K562 (cell line): ENCODE measurements at regions not wholly inside any gene's neighbourhood (a gene's known extent, or its start where the extent isn't known, plus 50 kb on each side); places are given as distances from the start of the nearest gene placed in this dataset.

ENCODE experiments used
- BRCA1 ChIP-seq, 2 experiments: fragments of 450-650 bp in 1 of 2; sonication (generic) in 1 of 2; formaldehyde crosslinking in 1 of 2; IDR thresholded peaks; 2 replicates each; pipeline versions ENCODE4 v1.5.0 to v1.6.1; 2017 to 2020; ENCODE audit warnings: mild to moderate bottlenecking in 1 of 2, missing genetic modification reagents in 1 of 2
- CHD2 ChIP-seq: IDR thresholded peaks from 2 replicates; pipeline ENCODE4 v1.6.1; 2011; ENCODE audit warnings: low read depth, low read length
- CXXC5 ChIP-seq: fragments of 250-450 bp; sonication (Bioruptor Pico); IDR thresholded peaks from 2 replicates; pipeline ENCODE4 v1.8.0; 2022; ENCODE audit warnings: inconsistent platforms, mild to moderate bottlenecking, moderate library complexity
- ESRRA ChIP-seq: fragments of 450-650 bp; IDR thresholded peaks from 2 replicates; pipeline ENCODE4 v1.6.1; 2014; ENCODE audit warnings: low read depth, mild to moderate bottlenecking, moderate library complexity, borderline replicate concordance
- FOSL1 ChIP-seq: fragments of 200-800 bp; sonication (Bioruptor generic); conservative IDR thresholded peaks from 2 replicates; pipeline ENCODE4 v1.6.1; 2016; ENCODE audit warnings: missing genetic modification characterization, missing compliant biosample characterization
- MAFK ChIP-seq: IDR thresholded peaks from 2 replicates; pipeline ENCODE4 v1.6.1; 2011; ENCODE audit warnings: low read length, improper control_type of control experiment
- PRPF4 ChIP-seq: fragments of 200-400 bp; formaldehyde crosslinking; IDR thresholded peaks from one replicate; pipeline ENCODE4 v1.6.1; 2017; ENCODE audit warnings: low read length, low read depth, mild to moderate bottlenecking; ENCODE audit not compliant: insufficient read depth, poor library complexity, severe bottlenecking
- SMAD1 ChIP-seq: fragments of 150-350 bp; IDR thresholded peaks from 2 replicates; pipeline ENCODE4 v1.6.1; 2014; ENCODE audit warnings: low read length, low read depth; ENCODE audit not compliant: partially characterized antibody
- SPI1 ChIP-seq: IDR thresholded peaks from 2 replicates; pipeline ENCODE4 v1.6.1; 2011; ENCODE audit warnings: low read depth, low read length, control low read depth, borderline replicate concordance
- TAF15 ChIP-seq: fragments of 200-400 bp; formaldehyde crosslinking; IDR thresholded peaks from 2 replicates; pipeline ENCODE4 v1.6.1; 2017; ENCODE audit warnings: mild to moderate bottlenecking, low read depth, low read length, moderate library complexity
- VEZF1 ChIP-seq: fragments of 200-800 bp; sonication (Bioruptor generic); IDR thresholded peaks from 2 replicates; pipeline ENCODE4 v1.6.1; 2017; ENCODE audit warnings: missing genetic modification characterization, missing compliant biosample characterization
- ZNF24 ChIP-seq: fragments of 450-650 bp; IDR thresholded peaks from 2 replicates; pipeline ENCODE4 v1.6.1; 2016
- ZNF316 ChIP-seq: fragments of 450-650 bp; IDR thresholded peaks from 2 replicates; pipeline ENCODE4 v1.6.1; 2016
- ZZZ3 ChIP-seq: fragments of 450-650 bp; IDR thresholded peaks from 2 replicates; pipeline ENCODE4 v1.6.1; 2016; ENCODE audit warnings: antibody characterized with exemption, mild to moderate bottlenecking, moderate library complexity

GRCh38 chr12:113633678-113634332 is 162.1 kb upstream of the LHX5 start (continued):
- no peak for TF ChIP-seq TAF15
- no peak for TF ChIP-seq ZZZ3
- no peak for TF ChIP-seq PRPF4
- TF ChIP-seq SPI1 = peak; percentile 80; the same call in 1 of the 2 replicates
- no peak for TF ChIP-seq CXXC5 (CRISPR knock-in tag)
- TF ChIP-seq FOSL1 (tag) = 0 out of 2 replicates have a peak, but pooled peaks have one; percentile 26
- peak; percentile 83 for TF ChIP-seq ZNF316
- no peak for TF ChIP-seq VEZF1 (CRISPR knock-in tag)
- TF ChIP-seq BRCA1 (IDR thresholded peaks at IDR 0.05) = no peak
- no peak for TF ChIP-seq BRCA1 (CRISPR knock-in tag; IDR thresholded peaks at IDR 0.05)
- TF ChIP-seq ZNF24 = peak; percentile 92
- peak; percentile 73 for TF ChIP-seq MAFK
- no peak for TF ChIP-seq SMAD1
- TF ChIP-seq CHD2 = no peak
- peak; percentile 51; the same call in 1 of the 2 replicates for TF ChIP-seq ESRRA
